ENCODE measurements at regions not wholly inside any gene's neighbourhood (a gene's known extent, or its start where the extent isn't known, plus 50 kb on each side); places are given as distances from the start of the nearest gene placed in this dataset.

DNA sequence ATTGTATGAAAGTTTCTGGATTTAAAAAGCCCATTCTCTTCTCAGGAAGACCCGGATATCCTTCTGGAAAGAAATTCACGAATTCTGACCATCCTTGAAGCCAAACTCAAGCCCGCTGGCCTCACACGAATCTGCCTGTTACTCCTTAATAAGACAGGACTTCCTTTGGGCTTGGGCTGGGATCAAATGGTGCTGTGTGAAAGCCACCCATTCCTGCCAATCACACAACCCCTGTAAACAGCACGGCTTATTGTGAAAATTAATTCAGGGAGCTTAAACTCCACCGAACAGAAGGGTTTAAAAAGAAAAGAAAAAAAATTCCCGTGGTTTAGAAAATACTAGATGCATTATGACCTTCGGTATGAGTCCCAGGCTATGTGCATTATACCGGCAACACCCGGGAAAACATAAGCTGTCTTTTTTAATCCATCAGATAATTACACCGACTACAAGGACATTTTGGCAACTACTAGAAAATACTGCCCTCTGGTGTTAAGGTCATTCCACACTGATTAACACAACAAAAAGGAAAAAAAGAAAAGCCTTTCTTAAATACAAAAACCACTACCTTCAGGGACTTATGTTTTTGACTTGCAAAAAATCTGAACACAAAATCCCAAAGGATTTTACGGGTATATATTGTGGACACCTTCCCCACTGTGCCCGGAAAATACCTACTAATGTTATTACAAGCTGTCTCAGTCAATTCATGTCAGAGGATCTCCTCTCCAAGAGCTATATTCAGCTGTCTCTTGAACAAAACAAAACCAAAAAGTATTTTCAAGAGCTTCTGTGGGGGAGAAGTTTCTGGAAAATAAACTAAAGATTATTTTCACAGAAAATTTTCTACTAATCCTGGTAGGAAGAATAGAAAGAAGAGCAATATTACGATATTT is 76.0 kb upstream of the LSM14A start:
- ChIA-PET POLR2A (interaction anchor here (0.9 kb wide), 1 partner anchor 37 kb away, joined by 3 read pairs; no protein-coding TSS in a partner anchor), CTCF (interaction anchor here (0.6 to 3.6 kb wide), 45 partner anchors 9 to 679 kb away, joined by 3 to 223 read pairs (median 4); partner anchors contain the start of gene KCTD15)
- TF ChIP-seq CTCF (IDR thresholded peaks at IDR 0.05; ENCODE audit: insufficient read depth, low read length, missing control alignments), result peak; percentile 24
- H3K4me3 ChIP-seq (ENCODE audit: low read depth, low read length), result no peak overlapping the region
- DNase-seq (ENCODE audit: low read depth, low spot score), result no peak

- ChIA-PET POLR2A (no interaction called here), CTCF (interaction anchor here (1.2 to 5.2 kb wide), 4 partner anchors 16 to 333 kb away, joined by 3 to 19 read pairs (median 11); no protein-coding TSS in a partner anchor)
- H3K4me3 ChIP-seq (ENCODE audit: low read depth, low read length), result no peak overlapping the region
- TF ChIP-seq CTCF (IDR thresholded peaks at IDR 0.05; ENCODE audit: insufficient read depth, low read length, missing control alignments), result no peak
- DNase-seq (ENCODE audit: low read depth, low spot score), result no peak
Measured at GRCh38 chr19:34104096-34104495, 68.2 kb upstream of the LSM14A start.

- no peak for DNase-seq (ENCODE audit: low read depth, low spot score)
- CTCF ChIA-PET, result interaction anchor here (1.2 to 5.2 kb wide), 5 partner anchors 8 to 333 kb away, joined by 3 to 19 read pairs (median 18); no protein-coding TSS in a partner anchor
- POLR2A ChIA-PET, result no interaction called here
- H3K4me3 ChIP-seq (ENCODE audit: low read depth, low read length), result no peak overlapping the region
- TF ChIP-seq CTCF (IDR thresholded peaks at IDR 0.05; ENCODE audit: insufficient read depth, low read length, missing control alignments), result no peak
Measured at GRCh38 chr19:34104557-34104956, 67.7 kb upstream of the LSM14A start.

DNA sequence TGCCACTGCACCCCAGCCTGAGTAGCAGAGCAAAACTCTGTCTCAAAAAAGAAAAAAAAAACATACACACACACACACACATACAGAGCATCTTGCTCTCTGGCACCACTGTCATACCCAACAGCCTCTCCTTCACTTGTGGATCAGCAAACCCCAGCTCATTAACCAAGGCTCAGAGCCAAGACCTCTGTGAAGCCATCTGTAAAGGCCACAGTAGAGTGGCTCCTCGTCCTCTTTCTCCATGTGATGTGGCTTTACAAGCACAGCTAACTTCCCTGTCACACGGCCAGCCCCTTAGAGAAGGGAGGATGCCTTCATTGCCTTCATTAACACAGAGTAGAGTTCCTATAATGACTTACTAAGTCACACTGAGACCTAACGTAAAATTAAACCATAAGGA is 62.7 kb upstream of the LSM14A start:
- CTCF ChIA-PET, result interaction anchor here (1.7 to 1.9 kb wide), 3 partner anchors 12 to 19 kb away, joined by 5 to 9 read pairs (median 7); no protein-coding TSS in a partner anchor
- POLR2A ChIA-PET, result no interaction called here

DNA sequence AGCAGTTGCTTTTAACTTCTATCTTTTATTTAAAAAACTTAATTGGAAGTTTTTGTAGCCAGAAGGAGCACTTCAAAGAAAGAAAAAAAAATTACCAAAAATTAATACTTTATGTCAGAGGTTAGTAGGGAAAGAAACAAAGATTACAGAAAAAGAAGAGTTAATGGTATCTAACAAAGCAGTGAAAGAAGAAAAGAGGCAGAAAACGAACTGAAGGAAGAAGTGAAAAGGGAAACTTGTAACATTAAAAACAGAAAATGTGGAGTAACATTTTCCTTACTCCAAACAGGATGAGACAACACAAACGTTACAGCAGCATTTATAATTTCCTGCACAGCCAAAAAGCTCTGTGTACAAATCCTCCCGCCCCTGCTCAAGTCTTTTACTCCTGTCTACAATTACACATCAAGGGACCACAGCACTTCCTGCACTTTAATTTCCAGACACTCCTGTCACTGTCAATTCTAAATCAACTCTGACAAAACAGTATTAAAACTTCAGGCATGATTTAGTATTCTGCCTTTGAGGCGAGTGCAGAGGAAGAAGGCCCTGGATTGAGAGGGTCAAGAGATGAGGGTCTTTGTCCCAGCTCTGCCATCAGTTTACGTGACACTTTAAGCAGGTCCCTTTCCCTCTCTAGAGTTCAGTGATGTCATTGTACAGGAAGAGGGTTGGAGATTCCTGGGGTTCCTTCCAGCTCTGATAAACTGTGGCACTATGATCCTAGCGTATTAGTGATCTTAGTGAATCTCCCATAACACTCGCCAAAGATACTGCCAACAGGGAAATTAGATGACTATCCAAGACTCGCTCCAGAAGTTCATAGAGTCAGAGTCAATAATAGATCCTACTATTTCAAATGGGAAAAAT is 53.2 kb upstream of the LSM14A start:
- ChIA-PET CTCF (interaction anchor here (0.8 to 5.2 kb wide), 14 partner anchors 9 to 341 kb away, joined by 3 to 58 read pairs (median 6); no protein-coding TSS in a partner anchor), POLR2A (no interaction called here)
- no peak for DNase-seq (ENCODE audit: low read depth, low spot score)
- TF ChIP-seq CTCF (IDR thresholded peaks at IDR 0.05; ENCODE audit: insufficient read depth, low read length, missing control alignments), result no peak
- H3K4me3 ChIP-seq (ENCODE audit: low read depth, low read length), result no peak overlapping the region

More for the DNA sequence above, 62.7 kb upstream of the LSM14A start:
- TF ChIP-seq CTCF (IDR thresholded peaks at IDR 0.05; ENCODE audit: insufficient read depth, low read length, missing control alignments), result no peak
- H3K4me3 ChIP-seq (ENCODE audit: low read depth, low read length), result no peak overlapping the region
- no peak for DNase-seq (ENCODE audit: low read depth, low spot score)
